Right cardiac atrium (tissue), 5 donors: ENCODE measurements at regions not wholly inside any gene's neighbourhood (a gene's known extent, or its start where the extent isn't known, plus 50 kb on each side); places are given as distances from the start of the nearest gene placed in this dataset.

ENCODE experiments used
- ATAC-seq, 2 donors: fragments of 200-7000 bp; cut with Tn5 transposase; one replicate each; pipeline versions ENCODE4 v1.8.0 to v1.9.1; 2020; ENCODE audit warnings: moderate library complexity in 2 of 2, mild to moderate bottlenecking in 1 of 2
- DNase-seq, 3 donors: peaks; one replicate each; pipeline ENCODE4 v3.0.0-alpha.2; 2020
- H3K27ac ChIP-seq: one replicate; pipeline ENCODE4 v1.5.1; 2013; ENCODE audit warnings: mild to moderate bottlenecking, low read length, control low read depth, moderate library complexity
- H3K27me3 ChIP-seq: one replicate; pipeline ENCODE4 v1.6.1; 2013; ENCODE audit not compliant: control insufficient read depth, insufficient read depth
- H3K4me1 ChIP-seq: one replicate; pipeline ENCODE4 v1.6.1; 2013; ENCODE audit warnings: low read length; ENCODE audit not compliant: control insufficient read depth, insufficient read depth
- H3K4me3 ChIP-seq: one replicate; pipeline ENCODE4 v1.5.1; 2013; ENCODE audit warnings: low read length, control low read depth
- H3K9me3 ChIP-seq: one replicate; pipeline ENCODE4 v1.6.1; 2013; ENCODE audit warnings: low read length; ENCODE audit not compliant: control insufficient read depth
- WGBS: extraction: QIAGEN DNeasy Blood & Tissue Kit; methylation state at CpG from one replicate; pipeline ENCODE4 v1.1.7; 2013; 5-methylcytosine and 5-hydroxymethylcytosine counted together
- intact Hi-C, 4 donors: fragments of 100-400 bp; cut with DNase I; formaldehyde crosslinking; loops; one replicate each; pipeline versions ENCODE4 v1.11.0 to v1.14.0; 2022 to 2023
- donor health status: healthy with polysubstance abuse.
- donor health status: DM: no; HTN: yes; CAD: no.
- donor health status: DM: no; HTN: no; CAD: no.
- donor health status: DM: no; HTN: yes; CAD: no; lungs with severe emphysema.
- donor health status: DM: yes; HTN: yes; CAD: no.

- Histone ChIP-seq H3K4me3 (no peak overlapping the region), H3K9me3 (no peaks in the 10 kb centered on the region), H3K4me1 (no peaks in the 10 kb centered on the region), H3K27me3 (no peaks in the 10 kb centered on the region), H3K27ac (no peak overlapping the region)
- intact Hi-C loops = no loop called here
- 11% methylated on average over 8 of the region's 8 CpGs for WGBS
- peak; percentile 61 to 65 for ATAC-seq
- peak in 2 of 3 donors; percentile 36 to 61 for DNase-seq
These were observed 89.5 kb upstream of the ATP2B2 start for GRCh38 chr3:10594915-10595314.

- Histone ChIP-seq H3K9me3 (no peaks in the 10 kb centered on the region), H3K27me3 (no peaks in the 10 kb centered on the region), H3K4me1 (no peaks in the 10 kb centered on the region), H3K4me3 (no peak overlapping the region), H3K27ac (no peak overlapping the region)
- no peak for ATAC-seq
- intact Hi-C loops = no loop called here
- no peak for DNase-seq
- 81% methylated on average over 13 of the region's 13 CpGs for WGBS
These were observed 91.5 kb upstream of the ATP2B2 start for GRCh38 chr3:10596746-10597448.

GRCh38 chr3:10597733-10598132 lies 92.3 kb upstream of the ATP2B2 start:
- H3K27ac ChIP-seq = no peak overlapping the region
- WGBS = 51% methylated on average over 4 of the region's 4 CpGs

GRCh38 chr3:10599017-10599416 lies 93.6 kb upstream of the ATP2B2 start:
- 72% methylated on average over 6 of the region's 6 CpGs for WGBS

More at GRCh38 chr3:10597733-10598132, 92.3 kb upstream of the ATP2B2 start:
- intact Hi-C loops = no loop called here
- ATAC-seq (no peak), DNase-seq (no peak)
- H3K4me1 ChIP-seq = no peaks in the 10 kb centered on the region
- no peaks in the 10 kb centered on the region for H3K9me3 ChIP-seq
- no peak overlapping the region for H3K4me3 ChIP-seq
- H3K27me3 ChIP-seq = no peaks in the 10 kb centered on the region

GRCh38 chr3:10599444-10599843 lies 94.1 kb upstream of the ATP2B2 start:
- intact Hi-C loops = no loop called here
- H3K4me3 ChIP-seq = no peak overlapping the region
- H3K9me3 ChIP-seq = no peaks in the 10 kb centered on the region
- WGBS = 74% methylated on average over 9 of the region's 9 CpGs
- no peak for ATAC-seq
- H3K27ac ChIP-seq = no peak overlapping the region
- DNase-seq = no peak
- H3K4me1 ChIP-seq = no peaks in the 10 kb centered on the region
- H3K27me3 ChIP-seq = no peaks in the 10 kb centered on the region

More at GRCh38 chr3:10599017-10599416, 93.6 kb upstream of the ATP2B2 start:
- no peak for ATAC-seq
- no peak for DNase-seq
- no peak overlapping the region for H3K4me3 ChIP-seq
- intact Hi-C loops = no loop called here
- H3K9me3 ChIP-seq = no peaks in the 10 kb centered on the region
- no peaks in the 10 kb centered on the region for H3K27me3 ChIP-seq
- H3K27ac ChIP-seq = no peak overlapping the region
- no peaks in the 10 kb centered on the region for H3K4me1 ChIP-seq

GRCh38 chr3:10600296-10600714 lies 94.9 kb upstream of the ATP2B2 start:
- H3K4me1 ChIP-seq = no peaks in the 10 kb centered on the region
- no peak overlapping the region for H3K27ac ChIP-seq
- no peaks in the 10 kb centered on the region for H3K27me3 ChIP-seq
- WGBS = 32% methylated on average over 8 of the region's 8 CpGs
- H3K4me3 ChIP-seq = no peak overlapping the region
- DNase-seq (no peak), ATAC-seq (no peak)
- intact Hi-C loops = no loop called here
- H3K9me3 ChIP-seq = no peaks in the 10 kb centered on the region

- WGBS = 68% methylated on average over 5 of the region's 5 CpGs
These were observed 95.3 kb upstream of the ATP2B2 start for GRCh38 chr3:10600726-10601125.

GRCh38 chr3:10601151-10601856 lies 95.9 kb upstream of the ATP2B2 start:
- H3K4me3 ChIP-seq = no peak overlapping the region
- no peaks in the 10 kb centered on the region for H3K9me3 ChIP-seq
- H3K4me1 ChIP-seq = no peaks in the 10 kb centered on the region
- no peak for DNase-seq
- intact Hi-C loops = no loop called here
- WGBS = 58% methylated on average over 6 of the region's 6 CpGs
- no peaks in the 10 kb centered on the region for H3K27me3 ChIP-seq
- no peak overlapping the region for H3K27ac ChIP-seq
- peak; percentile 24 to 37 for ATAC-seq

More at GRCh38 chr3:10600726-10601125, 95.3 kb upstream of the ATP2B2 start:
- H3K27ac ChIP-seq = no peak overlapping the region
- intact Hi-C loops = no loop called here
- H3K9me3 ChIP-seq = no peaks in the 10 kb centered on the region
- no peak for ATAC-seq
- no peaks in the 10 kb centered on the region for H3K27me3 ChIP-seq
- H3K4me3 ChIP-seq = no peak overlapping the region
- DNase-seq = no peak
- H3K4me1 ChIP-seq = no peaks in the 10 kb centered on the region

- H3K9me3 ChIP-seq = no peaks in the 10 kb centered on the region
- intact Hi-C loops = no loop called here
- no peak overlapping the region for H3K4me3 ChIP-seq
- H3K27ac ChIP-seq = no peak overlapping the region
- H3K4me1 ChIP-seq = no peaks in the 10 kb centered on the region
- DNase-seq (no peak), ATAC-seq (no peak)
- 58% methylated on average over 5 of the region's 5 CpGs for WGBS
- no peaks in the 10 kb centered on the region for H3K27me3 ChIP-seq
These were observed 96.5 kb upstream of the ATP2B2 start for GRCh38 chr3:10601857-10602230.

GRCh38 chr3:10602271-10602670 lies 96.9 kb upstream of the ATP2B2 start:
- Histone ChIP-seq H3K9me3 (no peaks in the 10 kb centered on the region), H3K27ac (no peak overlapping the region), H3K27me3 (no peaks in the 10 kb centered on the region), H3K4me3 (no peak overlapping the region), H3K4me1 (no peaks in the 10 kb centered on the region)
- no peak for DNase-seq
- no peak for ATAC-seq
- intact Hi-C loops = no loop called here
- 78% methylated on average over 7 of the region's 7 CpGs for WGBS
